GM12878 (cell line): ENCODE measurements at regions not wholly inside any gene's neighbourhood (a gene's known extent, or its start where the extent isn't known, plus 50 kb on each side); places are given as distances from the start of the nearest gene placed in this dataset.

Source experiments
- ATAC-seq: fragments of 200-7000 bp; cut with Tn5 transposase; 3 replicates; pipeline ENCODE4 v1.9.1; 2020; ENCODE audit warnings: mild to moderate bottlenecking, moderate library complexity
- BruUV-seq: library from RNA; stranded (reverse); fragments of 400-500 nt; replicated peaks from 2 replicates; lab custom pipeline; 2021; lab: Mats Ljungman, UMichigan
- CTCF ChIA-PET: fragments of 300-600 bp; sonication (Branson Sonifier 250); formaldehyde crosslinking; extraction: SDS; loops from one replicate; lab custom pipeline; 2021; ENCODE audit warnings: inconsistent platforms; lab: Yijun Ruan, JAX
- POLR2A ChIA-PET: fragments of 350-600 bp; formaldehyde crosslinking; extraction: SDS; loops from one replicate; lab custom pipeline; 2021; ENCODE audit warnings: inconsistent platforms; lab: Charles Lee
- RAD21 ChIA-PET: fragments of 300-600 bp; sonication (Branson Sonifier 250); formaldehyde crosslinking; loops from one replicate; lab custom pipeline; 2023; ENCODE audit warnings: antibody characterized with exemption; ENCODE audit not compliant: unreplicated experiment; lab: Charles Lee
- SMC1A ChIA-PET: fragments of 300-600 bp; sonication (Branson Sonifier 250); formaldehyde crosslinking; loops from one replicate; lab custom pipeline; 2023; ENCODE audit not compliant: unreplicated experiment, uncharacterized antibody; lab: Charles Lee
- DNase-seq: peaks from one replicate; pipeline ENCODE4 v3.0.0-alpha.2; 2011; ENCODE audit warnings: low read depth, low spot score
- FAIRE-seq: peaks from 3 replicates; lab custom pipeline; 2011; peaks lifted over from hg19 to GRCh38; lab: Jason Lieb, UNC
- H2AFZ ChIP-seq: 2 replicates; pipeline ENCODE4 v1.6.0; 2011; ENCODE audit warnings: low read depth, low read length, control low read depth; ENCODE audit not compliant: control insufficient read depth
- H3K27ac ChIP-seq: 2 replicates; pipeline ENCODE4 v1.5.1; 2011; ENCODE audit warnings: control low read depth; ENCODE audit not compliant: control insufficient read depth, insufficient read depth
- H3K27me3 ChIP-seq, 2 experiments: replicated peaks in 1 of 2; 2 replicates each; pipeline versions ENCODE4 v1.6.0 to v1.6.1; 2011; ENCODE audit warnings: low read length in 1 of 2; ENCODE audit not compliant: control insufficient read depth in 2 of 2, insufficient read depth in 2 of 2
- H3K36me3 ChIP-seq, 2 experiments: 2 replicates each; pipeline ENCODE4 v1.5.1; 2011; ENCODE audit warnings: low read length in 1 of 2; ENCODE audit not compliant: control insufficient read depth in 2 of 2, insufficient read depth in 2 of 2
- H3K4me1 ChIP-seq: 2 replicates; pipeline ENCODE4 v1.6.1; 2011; ENCODE audit warnings: mild to moderate bottlenecking, low read length, moderate library complexity, mixed read lengths; ENCODE audit not compliant: control insufficient read depth, insufficient read depth
- H3K4me2 ChIP-seq: 2 replicates; pipeline ENCODE4 v1.6.0; 2011; ENCODE audit warnings: control low read depth; ENCODE audit not compliant: control insufficient read depth, insufficient read depth
- H3K4me3 ChIP-seq: fragments of 200-600 bp; sonication (generic); 2 replicates; pipeline ENCODE4 v1.5.1; 2016
- H3K79me2 ChIP-seq: 2 replicates; pipeline ENCODE4 v1.6.0; 2011; ENCODE audit warnings: low read length; ENCODE audit not compliant: control insufficient read depth, insufficient read depth
- H3K9ac ChIP-seq: 2 replicates; pipeline ENCODE4 v1.8.0; 2011; ENCODE audit warnings: low read length, control low read depth, mixed read lengths; ENCODE audit not compliant: control insufficient read depth, insufficient read depth
- H3K9me3 ChIP-seq: replicated peaks from 3 replicates; pipeline ENCODE4 v1.5.1; 2011; ENCODE audit warnings: mild to moderate bottlenecking, low read length; ENCODE audit not compliant: control insufficient read depth, insufficient read depth
- H4K20me1 ChIP-seq: 2 replicates; pipeline ENCODE4 v1.6.0; 2011; ENCODE audit not compliant: control insufficient read depth, insufficient read depth
- CHD1 ChIP-seq: IDR thresholded peaks from 2 replicates; pipeline ENCODE4 v1.6.1; 2012; ENCODE audit warnings: low read depth, low read length, improper control_type of control experiment
- CREB1 ChIP-seq: IDR thresholded peaks from 2 replicates; pipeline ENCODE4 v1.6.1; 2012; ENCODE audit warnings: low read depth, mild to moderate bottlenecking, inconsistent platforms
- E4F1 ChIP-seq: fragments of 450-650 bp; IDR thresholded peaks from 2 replicates; pipeline ENCODE4 v1.6.1; 2018; ENCODE audit warnings: borderline replicate concordance, mild to moderate bottlenecking; ENCODE audit not compliant: partially characterized antibody
- MAX ChIP-seq: IDR thresholded peaks from 2 replicates; pipeline ENCODE4 v1.6.1; 2012; ENCODE audit warnings: low read depth, low read length, improper control_type of control experiment
- SKIL ChIP-seq: fragments of 450-650 bp; IDR thresholded peaks from 2 replicates; pipeline ENCODE4 v1.6.1; 2017; ENCODE audit warnings: mild to moderate bottlenecking, low read depth, inconsistent platforms; ENCODE audit not compliant: poor library complexity, severe bottlenecking
- TCF12 ChIP-seq: IDR thresholded peaks from 2 replicates; pipeline ENCODE4 v1.6.1; 2011; ENCODE audit warnings: low read depth, mild to moderate bottlenecking, low read length
- ZBTB33 ChIP-seq: fragments of 450-650 bp; IDR thresholded peaks from 2 replicates; pipeline ENCODE4 v1.6.1; 2017; ENCODE audit warnings: mild to moderate bottlenecking
- WGBS: methylation state at CpG from one replicate; pipeline ENCODE4 v1.1.6; 2016; ENCODE audit warnings: low lambda C conversion rate; ENCODE audit not compliant: insufficient replicate concordance, insufficient coverage; ENCODE audit errors: missing lambda C conversion rate; 5-methylcytosine and 5-hydroxymethylcytosine counted together
- in situ Hi-C: fragments of 300-500 bp; cut with MboI; formaldehyde crosslinking; loops from 9 replicates; pipeline ENCODE4 v1.14.3; 2018; ENCODE audit warnings: mixed read lengths
- intact Hi-C: fragments of 100-400 bp; cut with micrococcal nuclease; formaldehyde crosslinking; loops from one replicate; pipeline ENCODE4 v1.14.2; 2022; ENCODE audit not compliant: unreplicated experiment

- intact Hi-C loops (no loop called here), in situ Hi-C loops (no loop called here)
- ChIA-PET POLR2A (no interaction called here), CTCF (no interaction called here), SMC1A (no interaction called here), RAD21 (no interaction called here)
- no peak for FAIRE-seq
- BruUV-seq, result no TSS peak
- Histone ChIP-seq H2AFZ (no peak overlapping the region), H3K27ac (no peak overlapping the region), H3K27me3 (peaks cover 0 to 3% of the 10 kb centered on the region in 2 experiments; a peak in 1 of 4 replicates), H3K4me2 (no peak overlapping the region), H3K79me2 (no peaks in the 10 kb centered on the region), H3K4me3 (no peak overlapping the region), H4K20me1 (no peaks in the 10 kb centered on the region), H3K9me3 (no peaks in the 10 kb centered on the region), H3K36me3 (no peaks in the 10 kb centered on the region), H3K9ac (no peak overlapping the region), H3K4me1 (no peaks in the 10 kb centered on the region)
- TF ChIP-seq TCF12 (no peak), CHD1 (no peak), MAX (no peak), SKIL (no peak), E4F1 (no peak), ZBTB33 (no peak), CREB1 (no peak)
- DNase-seq, result no peak
- no peak for ATAC-seq
- 0% methylated on average over 3 of the region's 3 CpGs for WGBS
These were observed 261.5 kb downstream of the CYRIA start for GRCh38 chr2:16404146-16404545.
